ENCODE measurements at regions not wholly inside any gene's neighbourhood (a gene's known extent, or its start where the extent isn't known, plus 50 kb on each side); places are given as distances from the start of the nearest gene placed in this dataset.
A peak's percentile ranks its signal among the peaks of the same experiment; 100 is the strongest.

DNA sequence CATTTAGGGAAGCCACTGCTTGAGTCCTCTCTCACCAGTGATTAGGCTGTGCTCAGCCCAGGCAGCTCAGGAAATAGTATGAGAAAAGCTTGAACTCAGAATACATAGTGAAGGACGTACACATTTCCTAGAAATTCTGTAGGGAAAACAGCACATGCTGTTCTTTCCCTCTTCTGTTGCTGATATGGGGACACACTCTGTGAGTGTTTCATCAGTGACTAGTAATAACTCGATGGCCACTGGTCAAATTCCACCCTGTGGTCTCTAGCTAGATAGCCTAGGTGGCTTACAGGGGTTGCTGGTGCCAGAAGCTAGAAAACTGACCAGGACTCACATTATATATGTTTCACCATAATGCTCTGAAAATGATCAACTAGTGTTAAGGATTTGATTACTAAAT is 259.8 kb upstream of the SOX4 start:
- POLR2A ChIA-PET = interaction anchor here (0.7 kb wide), 1 partner anchor 123 kb away, joined by 7 read pairs; no protein-coding TSS in a partner anchor
- Mint-ChIP-seq H3K4me1 (ENCODE audit: low read depth, unreplicated experiment) (no peaks in the 10 kb centered on the region), H3K36me3 (ENCODE audit: insufficient read depth, unreplicated experiment) (no peaks in the 10 kb centered on the region), H3K9me3 (ENCODE audit: unreplicated experiment) (peaks cover 12% of the 10 kb centered on the region), H3K27me3 (ENCODE audit: insufficient read depth, unreplicated experiment) (no peaks in the 10 kb centered on the region), H3K27ac (ENCODE audit: unreplicated experiment) (no peak overlapping the region), H3K4me3 (ENCODE audit: unreplicated experiment) (no peak overlapping the region)
- Histone ChIP-seq H3K4me1 (no peaks in the 10 kb centered on the region), H3K36me3 (ENCODE audit: control insufficient read depth, insufficient read depth, low read length) (no peaks in the 10 kb centered on the region), H3K4me3 (ENCODE audit: low read depth, low read length) (no peak overlapping the region), H3K9me3 (no peaks in the 10 kb centered on the region), H3K27me3 (replicated peaks; ENCODE audit: control insufficient read depth, insufficient read depth, low read length) (no peaks in the 10 kb centered on the region)
- peak in 1 of 2 experiments; percentile 6 for DNase-seq
- no TSS peak for BruUV-seq (replicated peaks)
- CTCF ChIA-PET = interaction anchor here (0.7 kb wide), 1 partner anchor 58 kb away, joined by 3 read pairs; no protein-coding TSS in a partner anchor
- TF ChIP-seq, protein P1, sequence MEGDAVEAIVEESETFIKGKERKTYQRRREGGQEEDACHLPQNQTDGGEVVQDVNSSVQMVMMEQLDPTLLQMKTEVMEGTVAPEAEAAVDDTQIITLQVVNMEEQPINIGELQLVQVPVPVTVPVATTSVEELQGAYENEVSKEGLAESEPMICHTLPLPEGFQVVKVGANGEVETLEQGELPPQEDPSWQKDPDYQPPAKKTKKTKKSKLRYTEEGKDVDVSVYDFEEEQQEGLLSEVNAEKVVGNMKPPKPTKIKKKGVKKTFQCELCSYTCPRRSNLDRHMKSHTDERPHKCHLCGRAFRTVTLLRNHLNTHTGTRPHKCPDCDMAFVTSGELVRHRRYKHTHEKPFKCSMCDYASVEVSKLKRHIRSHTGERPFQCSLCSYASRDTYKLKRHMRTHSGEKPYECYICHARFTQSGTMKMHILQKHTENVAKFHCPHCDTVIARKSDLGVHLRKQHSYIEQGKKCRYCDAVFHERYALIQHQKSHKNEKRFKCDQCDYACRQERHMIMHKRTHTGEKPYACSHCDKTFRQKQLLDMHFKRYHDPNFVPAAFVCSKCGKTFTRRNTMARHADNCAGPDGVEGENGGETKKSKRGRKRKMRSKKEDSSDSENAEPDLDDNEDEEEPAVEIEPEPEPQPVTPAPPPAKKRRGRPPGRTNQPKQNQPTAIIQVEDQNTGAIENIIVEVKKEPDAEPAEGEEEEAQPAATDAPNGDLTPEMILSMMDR (IDR thresholded peaks at IDR 0.05; ENCODE audit: insufficient read depth in 1 of 2, low read depth in 1 of 2, low read length in 1 of 2, severe bottlenecking in 1 of 2, unreplicated experiment in 1 of 2) = no peak
- intact Hi-C loops (cut with micrococcal nuclease; ENCODE audit: unreplicated experiment) = no loop called here

GRCh38 chr6:21334651-21335050 is 258.9 kb upstream of the SOX4 start:
- Mint-ChIP-seq H3K4me3 (ENCODE audit: unreplicated experiment) (no peak overlapping the region), H3K9me3 (ENCODE audit: unreplicated experiment) (peaks cover 12% of the 10 kb centered on the region), H3K4me1 (ENCODE audit: low read depth, unreplicated experiment) (no peaks in the 10 kb centered on the region), H3K27ac (ENCODE audit: unreplicated experiment) (no peak overlapping the region), H3K36me3 (ENCODE audit: insufficient read depth, unreplicated experiment) (no peaks in the 10 kb centered on the region), H3K27me3 (ENCODE audit: insufficient read depth, unreplicated experiment) (no peaks in the 10 kb centered on the region)
- ChIA-PET CTCF (no interaction called here), POLR2A (no interaction called here)
- no TSS peak for BruUV-seq (replicated peaks)
- no peaks in the 10 kb centered on the region for H3K27me3 ChIP-seq (replicated peaks; ENCODE audit: control insufficient read depth, insufficient read depth, low read length)
- DNase-seq = no peak
- no peaks in the 10 kb centered on the region for H3K9me3 ChIP-seq
- no peak overlapping the region for H3K4me3 ChIP-seq (ENCODE audit: low read depth, low read length)
- H3K36me3 ChIP-seq (ENCODE audit: control insufficient read depth, insufficient read depth, low read length) = no peaks in the 10 kb centered on the region
- no peaks in the 10 kb centered on the region for H3K4me1 ChIP-seq
- TF ChIP-seq, protein P1 (IDR thresholded peaks at IDR 0.05; ENCODE audit: insufficient read depth in 1 of 2, low read depth in 1 of 2, low read length in 1 of 2, severe bottlenecking in 1 of 2, unreplicated experiment in 1 of 2) = no peak
- intact Hi-C loops (cut with micrococcal nuclease; ENCODE audit: unreplicated experiment) = no loop called here

DNA sequence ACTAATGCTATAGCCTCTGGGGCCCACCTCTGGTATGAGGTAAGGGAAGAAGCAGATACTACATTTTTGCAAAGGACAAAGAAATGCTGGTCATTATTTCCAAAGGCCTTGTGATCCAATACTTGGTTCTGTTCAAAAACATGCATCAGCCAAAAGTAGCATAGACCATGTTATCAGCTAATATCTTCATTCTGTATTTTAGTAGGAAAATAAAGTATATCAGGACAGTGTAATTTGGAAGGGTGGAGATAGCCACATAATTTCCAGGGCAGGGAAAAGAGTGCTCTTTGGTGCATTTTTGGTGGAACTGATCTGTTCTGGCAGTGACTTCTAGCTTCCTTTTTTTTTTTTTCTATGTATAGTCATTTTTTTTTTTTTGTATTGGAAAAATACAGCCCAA is 258.0 kb upstream of the SOX4 start:
- Mint-ChIP-seq H3K4me3 (ENCODE audit: unreplicated experiment) (no peak overlapping the region), H3K9me3 (ENCODE audit: unreplicated experiment) (peaks cover 12% of the 10 kb centered on the region), H3K4me1 (ENCODE audit: low read depth, unreplicated experiment) (no peaks in the 10 kb centered on the region), H3K27me3 (ENCODE audit: insufficient read depth, unreplicated experiment) (no peaks in the 10 kb centered on the region), H3K27ac (ENCODE audit: unreplicated experiment) (no peak overlapping the region), H3K36me3 (ENCODE audit: insufficient read depth, unreplicated experiment) (no peaks in the 10 kb centered on the region)
- H3K4me3 ChIP-seq (ENCODE audit: low read depth, low read length) = no peak overlapping the region
- intact Hi-C loops (cut with micrococcal nuclease; ENCODE audit: unreplicated experiment) = no loop called here
- POLR2A ChIA-PET = no interaction called here
- no peaks in the 10 kb centered on the region for H3K36me3 ChIP-seq (ENCODE audit: control insufficient read depth, insufficient read depth, low read length)
- no peaks in the 10 kb centered on the region for H3K27me3 ChIP-seq (replicated peaks; ENCODE audit: control insufficient read depth, insufficient read depth, low read length)
- no peaks in the 10 kb centered on the region for H3K4me1 ChIP-seq
- TF ChIP-seq, protein P1 (IDR thresholded peaks at IDR 0.05; ENCODE audit: insufficient read depth in 1 of 2, low read depth in 1 of 2, low read length in 1 of 2, severe bottlenecking in 1 of 2, unreplicated experiment in 1 of 2) = no peak
- H3K9me3 ChIP-seq = no peaks in the 10 kb centered on the region
- DNase-seq = no peak
- BruUV-seq (replicated peaks) = no TSS peak
- CTCF ChIA-PET = interaction anchor here (0.8 kb wide), 1 partner anchor 258 kb away, joined by 4 read pairs; the partner anchor contains the start of gene SOX4
